ENCODE measurements at regions not wholly inside any gene's neighbourhood (a gene's known extent, or its start where the extent isn't known, plus 50 kb on each side); places are given as distances from the start of the nearest gene placed in this dataset.
"Not testable (repeated sequence)": the region's sequence is repeated elsewhere in the genome, so short reads cannot be mapped to it uniquely, and the experiment has no call there.

DNA sequence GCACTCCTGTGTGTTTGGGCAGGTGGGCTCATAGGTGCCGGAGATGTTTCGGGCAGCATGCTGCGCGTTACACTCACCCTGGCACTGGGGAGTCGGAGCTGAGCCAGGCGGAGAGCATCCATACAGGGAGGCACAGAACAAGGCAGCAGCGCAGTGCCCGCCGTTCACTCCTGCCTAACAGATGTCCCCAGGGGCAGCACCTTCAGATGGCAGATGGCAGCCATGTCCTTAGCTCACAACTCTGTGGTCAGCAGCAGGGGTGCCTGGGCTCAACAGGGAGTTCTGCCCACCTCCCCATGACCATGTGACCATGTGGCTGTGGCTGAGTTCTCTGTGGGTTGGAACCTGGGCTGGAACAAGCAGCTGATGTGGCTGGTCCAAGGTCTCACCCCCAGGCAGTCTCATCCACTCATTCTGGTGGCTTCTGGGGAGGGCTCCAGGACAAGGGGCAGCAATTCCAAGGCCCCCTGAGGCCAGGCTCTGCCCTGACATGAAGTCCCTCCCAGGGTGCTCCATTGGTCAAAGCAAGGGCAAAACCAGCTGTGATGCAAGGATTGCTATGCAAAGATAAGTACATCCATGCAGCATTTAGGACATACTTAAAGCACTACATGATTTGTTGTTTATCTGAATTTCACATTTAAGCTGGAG, 64.2 kb downstream of the MRPL36 start:
- no peak overlapping the region for H3K4me3 ChIP-seq (ENCODE audit: control insufficient read depth, low read depth, low read length)
- DNase-seq (ENCODE audit: low read depth): no peak
- TF ChIP-seq, protein P1, sequence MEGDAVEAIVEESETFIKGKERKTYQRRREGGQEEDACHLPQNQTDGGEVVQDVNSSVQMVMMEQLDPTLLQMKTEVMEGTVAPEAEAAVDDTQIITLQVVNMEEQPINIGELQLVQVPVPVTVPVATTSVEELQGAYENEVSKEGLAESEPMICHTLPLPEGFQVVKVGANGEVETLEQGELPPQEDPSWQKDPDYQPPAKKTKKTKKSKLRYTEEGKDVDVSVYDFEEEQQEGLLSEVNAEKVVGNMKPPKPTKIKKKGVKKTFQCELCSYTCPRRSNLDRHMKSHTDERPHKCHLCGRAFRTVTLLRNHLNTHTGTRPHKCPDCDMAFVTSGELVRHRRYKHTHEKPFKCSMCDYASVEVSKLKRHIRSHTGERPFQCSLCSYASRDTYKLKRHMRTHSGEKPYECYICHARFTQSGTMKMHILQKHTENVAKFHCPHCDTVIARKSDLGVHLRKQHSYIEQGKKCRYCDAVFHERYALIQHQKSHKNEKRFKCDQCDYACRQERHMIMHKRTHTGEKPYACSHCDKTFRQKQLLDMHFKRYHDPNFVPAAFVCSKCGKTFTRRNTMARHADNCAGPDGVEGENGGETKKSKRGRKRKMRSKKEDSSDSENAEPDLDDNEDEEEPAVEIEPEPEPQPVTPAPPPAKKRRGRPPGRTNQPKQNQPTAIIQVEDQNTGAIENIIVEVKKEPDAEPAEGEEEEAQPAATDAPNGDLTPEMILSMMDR (IDR thresholded peaks at IDR 0.05; ENCODE audit: control insufficient read depth, insufficient read depth, low read depth, low read length, missing control alignments): no peak

DNA sequence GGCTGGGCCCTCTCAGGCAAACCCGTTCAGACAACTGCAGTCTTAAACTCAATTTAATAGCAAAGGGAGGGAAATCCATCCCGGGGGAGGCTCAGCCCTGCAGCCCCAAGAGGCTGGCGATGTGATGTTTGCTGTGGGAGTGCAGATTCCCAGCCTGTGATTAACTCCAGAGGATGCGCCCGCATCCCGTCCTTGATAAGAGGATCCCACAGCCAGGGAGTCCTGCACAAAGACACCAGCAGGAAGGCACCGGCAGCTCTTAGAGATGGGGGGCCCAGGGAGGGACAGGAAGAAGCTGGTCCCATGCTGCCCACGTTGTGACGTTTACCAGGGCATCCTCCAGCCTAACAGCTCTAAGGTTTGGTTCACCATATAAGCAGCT, 64.7 kb downstream of the MRPL36 start:
- H3K4me3 ChIP-seq (ENCODE audit: control insufficient read depth, low read depth, low read length): no peak overlapping the region
- TF ChIP-seq, protein P1 (IDR thresholded peaks at IDR 0.05; ENCODE audit: control insufficient read depth, insufficient read depth, low read depth, low read length, missing control alignments): no peak
- no peak for DNase-seq (ENCODE audit: low read depth)

DNA sequence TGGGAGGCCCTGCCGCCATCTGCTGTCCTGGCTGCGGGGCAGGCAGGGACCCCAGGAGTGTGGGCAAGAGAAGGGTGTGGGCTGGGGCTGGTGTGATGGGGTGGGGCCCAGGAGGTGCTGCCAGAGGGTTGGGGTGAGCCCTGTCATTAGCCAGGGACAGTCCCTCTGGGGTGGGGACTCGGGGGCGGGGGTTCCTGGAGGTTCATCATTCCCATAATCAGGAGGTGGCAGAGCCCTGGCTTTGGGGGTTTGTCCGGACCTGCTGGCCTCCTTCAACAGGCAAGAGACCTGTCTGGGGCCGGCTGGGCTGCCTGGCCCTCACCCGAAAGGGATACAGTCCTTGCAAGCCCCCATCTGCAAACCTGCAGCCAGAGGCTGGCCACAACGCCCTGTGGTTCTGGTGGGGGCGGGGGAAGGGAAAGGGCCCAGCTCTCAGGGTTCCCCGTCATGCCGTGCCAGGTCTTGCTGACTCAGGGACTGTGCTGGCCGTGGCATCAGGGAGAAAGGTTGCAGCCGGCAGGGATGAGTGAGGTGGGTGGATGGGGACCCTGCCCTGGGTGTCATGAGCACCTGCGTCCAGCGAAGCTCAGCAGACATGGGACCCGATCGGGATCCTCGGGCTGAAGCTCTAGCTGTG, 65.2 kb downstream of the MRPL36 start:
- DNase-seq (ENCODE audit: low read depth): no peak
- no peak overlapping the region for H3K4me3 ChIP-seq (ENCODE audit: control insufficient read depth, low read depth, low read length)
- TF ChIP-seq, protein P1 (IDR thresholded peaks at IDR 0.05; ENCODE audit: control insufficient read depth, insufficient read depth, low read depth, low read length, missing control alignments): no peak

DNA sequence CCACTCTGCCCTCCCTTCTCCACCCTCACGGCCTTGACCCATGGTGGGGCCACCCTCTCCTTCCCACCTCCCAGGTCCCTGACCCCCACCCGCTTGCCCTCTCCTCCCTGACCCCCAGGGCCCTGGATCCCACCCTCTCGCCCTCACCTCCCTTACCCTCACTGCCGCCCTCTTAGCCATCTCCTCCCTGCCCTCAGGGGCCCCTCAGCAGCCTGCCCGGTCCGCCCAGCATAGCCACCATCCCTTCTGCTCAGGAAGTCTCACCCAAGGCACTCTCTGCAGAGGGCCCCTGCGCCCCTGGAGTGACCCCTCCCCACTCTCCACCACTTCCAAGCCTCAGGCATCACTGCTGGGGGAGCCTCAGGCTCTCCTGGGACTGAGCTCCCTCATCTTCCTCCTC, 66.3 kb downstream of the MRPL36 start:
- DNase-seq (ENCODE audit: low read depth): no peak
- TF ChIP-seq, protein P1 (IDR thresholded peaks at IDR 0.05; ENCODE audit: control insufficient read depth, insufficient read depth, low read depth, low read length, missing control alignments): no peak
- no peak overlapping the region for H3K4me3 ChIP-seq (ENCODE audit: control insufficient read depth, low read depth, low read length)

- DNase-seq (ENCODE audit: low read depth): no peak
- H3K4me3 ChIP-seq (ENCODE audit: control insufficient read depth, low read depth, low read length): no peak overlapping the region
- TF ChIP-seq, protein P1 (IDR thresholded peaks at IDR 0.05; ENCODE audit: control insufficient read depth, insufficient read depth, low read depth, low read length, missing control alignments): no peak
Observed at GRCh38 chr5:1732945-1733344, 66.7 kb downstream of the MRPL36 start.

DNA sequence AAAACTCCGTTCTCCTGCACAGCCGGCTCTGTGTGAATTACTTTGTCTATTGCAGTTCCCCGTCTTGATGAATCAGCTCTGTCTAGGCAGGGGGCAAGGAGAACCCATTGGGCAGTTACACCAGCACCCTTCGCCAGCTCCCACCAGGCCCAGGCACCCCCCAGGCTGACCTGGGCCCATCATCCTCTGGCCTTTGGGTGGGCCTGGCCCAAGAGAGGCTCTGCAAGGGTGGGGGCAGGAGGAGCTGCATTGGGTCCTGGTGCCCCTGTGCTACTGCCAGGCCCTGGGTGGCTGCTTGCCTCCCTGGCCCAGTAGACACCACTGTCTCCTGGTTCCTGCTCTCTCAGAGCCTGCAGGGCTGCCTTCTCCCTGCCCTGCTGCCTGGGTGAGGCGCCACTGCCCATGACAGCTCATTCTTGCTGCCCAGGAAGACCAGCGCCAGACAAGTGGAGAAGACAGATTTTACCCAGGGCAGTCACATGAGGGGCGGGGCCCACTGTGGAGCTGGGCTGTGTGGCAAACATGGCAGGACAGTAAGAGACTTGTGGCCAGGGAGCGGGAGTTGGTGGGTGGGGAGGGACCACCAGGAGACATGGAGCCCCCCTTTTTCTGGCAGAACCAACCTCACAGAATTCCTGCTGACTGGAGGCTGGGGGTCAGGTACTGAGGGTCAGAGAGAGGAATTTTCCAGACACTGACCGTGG, 67.2 kb downstream of the MRPL36 start:
- DNase-seq (ENCODE audit: low read depth): no peak
- no peak overlapping the region for H3K4me3 ChIP-seq (ENCODE audit: control insufficient read depth, low read depth, low read length)
- TF ChIP-seq, protein P1 (IDR thresholded peaks at IDR 0.05; ENCODE audit: control insufficient read depth, insufficient read depth, low read depth, low read length, missing control alignments): no peak

DNA sequence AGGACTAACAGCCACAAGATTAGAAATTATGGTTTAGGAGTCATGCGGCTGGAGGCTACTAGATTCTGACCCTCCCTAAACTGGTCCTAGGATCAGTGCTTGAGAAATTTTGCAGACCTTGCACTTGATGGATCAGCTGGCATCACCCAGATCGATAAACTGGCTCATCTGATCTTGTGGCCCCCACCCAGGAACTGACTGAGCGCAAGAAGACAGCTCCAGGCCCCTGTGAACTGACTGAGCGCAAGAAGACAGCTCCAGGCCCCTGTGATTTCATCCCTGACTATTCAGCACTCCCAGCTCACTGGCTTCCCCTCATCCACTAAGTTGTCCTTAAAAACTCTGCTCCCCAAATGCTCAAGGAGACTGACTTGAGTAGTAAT, 67.8 kb downstream of the MRPL36 start:
- not testable (repeated sequence) for DNase-seq (ENCODE audit: low read depth); H3K4me3 ChIP-seq (ENCODE audit: control insufficient read depth, low read depth, low read length)

All from AG09309 (cell line).